ENCODE measurements at regions not wholly inside any gene's neighbourhood (a gene's known extent, or its start where the extent isn't known, plus 50 kb on each side); places are given as distances from the start of the nearest gene placed in this dataset.

GRCh38 chr15:95669146-95669922 is 661.2 kb upstream of the NR2F2 start:
- no peak for TF ChIP-seq CTCF (IDR thresholded peaks at IDR 0.05; ENCODE audit: low read depth, low read length, poor library complexity, severe bottlenecking)
- no peak for TF ChIP-seq EZH2phosphoT487 (IDR thresholded peaks at IDR 0.05; ENCODE audit: borderline replicate concordance, low read length)

Measured in DOHH2 (cell line).